ENCODE measurements at regions not wholly inside any gene's neighbourhood (a gene's known extent, or its start where the extent isn't known, plus 50 kb on each side); places are given as distances from the start of the nearest gene placed in this dataset.
A peak's percentile ranks its signal among the peaks of the same experiment; 100 is the strongest.

GRCh38 chr7:56291-56913, 136.0 kb upstream of the FAM20C start:
- no peak for DNase-seq (ENCODE audit: low read depth)

- no peak for DNase-seq (ENCODE audit: low read depth)
Observed at GRCh38 chr7:57071-57470, 135.3 kb upstream of the FAM20C start.

GRCh38 chr7:57482-58255, 134.7 kb upstream of the FAM20C start:
- DNase-seq (ENCODE audit: low read depth) = no peak

GRCh38 chr7:58316-58715, 134.1 kb upstream of the FAM20C start:
- no peak for DNase-seq (ENCODE audit: low read depth)

- no peak for DNase-seq (ENCODE audit: low read depth)
Observed at GRCh38 chr7:59079-60016, 133.0 kb upstream of the FAM20C start.

GRCh38 chr7:60017-60675, 132.2 kb upstream of the FAM20C start:
- no peak for DNase-seq (ENCODE audit: low read depth)

- no peak for DNase-seq (ENCODE audit: low read depth)
Observed at GRCh38 chr7:60706-61105, 131.7 kb upstream of the FAM20C start.

- no peak for DNase-seq (ENCODE audit: low read depth)
Observed at GRCh38 chr7:61111-61510, 131.3 kb upstream of the FAM20C start.

- DNase-seq (ENCODE audit: low read depth) = no peak
Observed at GRCh38 chr7:61576-62360, 130.6 kb upstream of the FAM20C start.

- no peak for DNase-seq (ENCODE audit: low read depth)
Observed at GRCh38 chr7:62361-63116, 129.8 kb upstream of the FAM20C start.

GRCh38 chr7:63117-63480, 129.3 kb upstream of the FAM20C start:
- DNase-seq (ENCODE audit: low read depth) = no peak

GRCh38 chr7:63521-64021, 128.8 kb upstream of the FAM20C start:
- no peak for DNase-seq (ENCODE audit: low read depth)

- peak; percentile 77 for DNase-seq (ENCODE audit: low read depth)
Observed at GRCh38 chr7:64098-64915, 128.1 kb upstream of the FAM20C start.

GRCh38 chr7:64916-65341, 127.4 kb upstream of the FAM20C start:
- DNase-seq (ENCODE audit: low read depth) = peak; percentile 37

- DNase-seq (ENCODE audit: low read depth) = peak; percentile 61
Observed at GRCh38 chr7:65554-65953, 126.8 kb upstream of the FAM20C start.

- DNase-seq (ENCODE audit: low read depth) = no peak
Observed at GRCh38 chr7:66296-66695, 126.1 kb upstream of the FAM20C start.

GRCh38 chr7:66741-67140, 125.6 kb upstream of the FAM20C start:
- DNase-seq (ENCODE audit: low read depth) = no peak

GRCh38 chr7:67661-68395, 124.5 kb upstream of the FAM20C start:
- no peak for DNase-seq (ENCODE audit: low read depth)

GRCh38 chr7:68629-69028, 123.7 kb upstream of the FAM20C start:
- peak; percentile 88 for DNase-seq (ENCODE audit: low read depth)

All from M059J (cell line).